GM21526 (cell line): ENCODE measurements at regions not wholly inside any gene's neighbourhood (a gene's known extent, or its start where the extent isn't known, plus 50 kb on each side); places are given as distances from the start of the nearest gene placed in this dataset.
A peak's percentile ranks its signal among the peaks of the same experiment; 100 is the strongest.
"Not testable (repeated sequence)": the region's sequence is repeated elsewhere in the genome, so short reads cannot be mapped to it uniquely, and the experiment has no call there.

Experiments used
- ATAC-seq: cut with Tn5 transposase; IDR thresholded peaks from one replicate; pipeline ENCODE4 v1.9.1; 2021; ENCODE audit warnings: moderate library complexity; ENCODE audit not compliant: unreplicated experiment, low FRiP score

- ATAC-seq, result no peak
Observed at GRCh38 chr10:53029449-53029848, 256.9 kb upstream of the MBL2 start.

DNA sequence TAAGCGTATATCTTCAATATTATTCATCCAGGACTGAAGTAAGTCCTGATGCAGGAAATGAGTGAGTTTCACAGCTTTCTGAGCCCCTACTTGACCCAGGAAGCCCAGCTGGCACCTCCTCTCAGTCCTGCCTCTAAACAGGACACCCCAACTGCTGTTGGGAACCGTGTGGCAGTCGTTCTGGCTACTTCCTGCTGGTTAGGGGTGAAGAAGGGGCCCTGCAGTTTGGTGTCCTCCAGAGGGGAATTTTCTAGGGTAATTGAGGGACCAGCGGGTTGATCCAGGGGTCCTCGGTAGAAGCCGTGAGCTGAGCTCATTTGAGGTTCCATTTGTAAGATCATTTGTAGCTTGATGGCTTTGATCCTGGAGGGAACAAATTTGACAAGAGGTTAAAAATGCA is 253.2 kb upstream of the MBL2 start:
- ATAC-seq, result not testable (repeated sequence)

DNA sequence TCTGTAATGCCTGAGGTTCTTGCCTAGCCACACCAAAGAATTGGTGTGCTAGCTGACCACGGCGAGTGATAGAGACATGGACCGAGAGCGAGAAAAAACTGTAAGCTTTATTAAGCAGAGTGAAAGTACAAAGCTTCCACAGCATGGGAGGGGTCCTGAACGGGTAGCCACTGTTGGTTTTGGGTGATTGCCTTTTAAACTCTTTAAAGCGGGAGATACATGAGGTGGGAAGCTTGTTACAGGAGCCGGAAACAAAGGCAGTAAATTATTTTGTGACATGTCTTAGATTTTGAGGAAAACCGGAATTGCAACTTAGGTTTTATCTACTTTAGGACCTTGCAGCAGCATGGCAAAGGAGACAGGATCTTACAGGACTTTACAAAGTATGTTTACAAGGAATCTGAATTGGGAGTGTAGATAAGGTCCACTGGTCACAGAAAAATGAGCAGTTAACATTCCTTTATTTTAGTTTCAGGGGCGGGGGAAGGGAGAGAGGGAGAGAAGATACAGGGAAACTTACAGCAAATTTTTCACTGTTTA is 252.7 kb upstream of the MBL2 start:
- ATAC-seq, result no peak

DNA sequence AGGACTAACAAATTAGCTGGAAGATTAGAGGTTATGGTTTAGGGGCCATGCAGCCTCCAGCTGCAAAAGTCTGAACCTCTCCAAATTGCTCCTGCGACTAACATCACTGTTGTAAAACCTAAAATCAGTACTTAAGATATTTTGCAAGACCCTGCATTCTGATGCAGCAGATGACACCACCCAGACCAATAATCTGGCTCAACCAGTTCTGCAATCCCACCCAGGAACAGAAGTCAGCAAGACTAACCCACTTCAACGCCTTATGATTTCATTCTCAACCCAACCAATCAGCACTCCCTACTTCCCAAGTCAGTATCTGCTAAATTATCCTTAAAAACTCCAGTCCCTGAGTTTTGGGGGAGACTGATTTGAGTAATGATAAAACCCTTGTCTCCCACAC is 250.8 kb upstream of the MBL2 start:
- no peak for ATAC-seq

GRCh38 chr10:53022611-53023088 is 250.1 kb upstream of the MBL2 start:
- ATAC-seq, result no peak

GRCh38 chr10:53013201-53013810 is 240.7 kb upstream of the MBL2 start:
- ATAC-seq, result peak; percentile 62

DNA sequence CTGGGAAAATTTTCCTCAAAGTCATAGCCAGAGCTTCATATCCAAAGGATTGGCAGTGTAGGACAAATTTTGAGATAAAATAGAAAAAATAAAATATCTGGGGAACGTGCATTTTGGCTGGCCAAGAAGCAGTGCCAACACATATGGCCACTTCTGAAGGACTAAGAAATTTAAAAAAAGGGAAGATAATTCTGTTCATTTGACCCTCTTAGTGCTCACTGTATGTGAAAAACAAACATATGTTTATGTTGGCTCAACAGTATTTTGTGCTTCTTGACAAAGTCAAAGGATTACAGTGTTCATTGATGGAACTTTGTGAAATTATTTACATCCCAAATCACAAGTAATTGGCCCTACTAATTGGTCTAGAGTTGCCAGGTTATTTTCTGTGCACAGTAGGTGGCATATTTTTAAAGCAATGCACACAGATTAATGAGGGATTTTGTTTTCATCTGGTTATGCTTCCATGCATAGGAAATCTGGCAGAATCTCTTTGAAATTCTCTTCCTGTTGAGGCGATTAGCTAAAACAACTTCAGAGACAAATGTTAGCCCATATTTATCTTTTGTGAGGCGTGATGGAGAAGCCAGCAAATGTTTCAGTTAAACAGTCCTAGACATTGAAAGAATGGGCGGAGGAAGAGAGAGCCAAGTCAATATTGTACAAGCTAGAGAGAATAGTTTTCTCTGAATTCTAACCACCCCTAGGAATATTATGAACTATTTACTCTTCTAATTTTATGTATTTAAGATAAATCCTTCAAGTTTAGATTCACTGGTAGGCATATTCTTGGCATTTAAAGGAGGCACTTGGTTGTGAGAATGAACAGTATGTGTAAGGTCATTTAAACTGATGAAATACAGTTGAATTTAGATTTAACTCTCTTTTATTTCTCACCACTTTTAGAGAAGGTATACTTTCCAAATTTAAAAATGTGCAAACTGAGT is 237.7 kb upstream of the MBL2 start:
- no peak for ATAC-seq

GRCh38 chr10:53007527-53007842 is 234.9 kb upstream of the MBL2 start:
- no peak for ATAC-seq

DNA sequence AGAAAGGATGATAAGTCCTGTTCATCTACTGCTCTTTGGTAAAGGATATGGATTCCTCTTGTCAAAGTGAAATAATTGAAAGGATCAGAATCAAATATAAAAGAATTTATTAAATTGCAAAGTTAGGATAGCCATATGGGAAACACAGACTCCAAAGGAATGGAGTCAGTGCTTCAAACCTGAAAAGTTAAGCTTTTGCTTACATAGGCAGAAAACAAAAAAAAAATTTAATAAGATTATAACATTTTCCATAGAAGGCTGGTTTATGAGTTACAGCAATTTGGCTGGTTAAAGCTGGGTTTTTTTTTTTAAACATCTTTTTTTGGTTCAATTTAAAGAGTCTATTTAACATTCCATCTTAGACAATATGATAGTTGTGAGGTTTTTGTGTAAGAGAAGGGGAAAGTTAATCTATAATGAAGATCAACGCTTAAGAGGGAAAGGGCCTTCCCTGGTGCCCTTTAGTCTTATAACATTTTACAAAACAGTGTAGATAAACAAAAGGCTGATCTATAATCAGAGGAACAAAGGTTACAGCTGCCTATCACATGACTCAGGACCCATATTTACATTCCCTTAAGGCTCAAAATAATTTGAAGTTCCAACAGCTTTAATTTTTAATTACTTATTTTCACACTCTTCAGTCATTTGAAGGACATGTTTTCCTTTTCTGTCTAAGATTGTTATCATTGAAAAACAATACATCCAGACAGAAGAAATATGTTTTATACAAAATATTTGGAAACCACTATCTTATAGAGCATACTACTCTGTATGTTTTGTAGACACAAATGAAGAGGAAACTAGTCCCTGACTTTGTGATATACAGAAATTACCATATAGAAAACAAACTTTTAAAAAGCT is 234.3 kb upstream of the MBL2 start:
- ATAC-seq, result no peak

DNA sequence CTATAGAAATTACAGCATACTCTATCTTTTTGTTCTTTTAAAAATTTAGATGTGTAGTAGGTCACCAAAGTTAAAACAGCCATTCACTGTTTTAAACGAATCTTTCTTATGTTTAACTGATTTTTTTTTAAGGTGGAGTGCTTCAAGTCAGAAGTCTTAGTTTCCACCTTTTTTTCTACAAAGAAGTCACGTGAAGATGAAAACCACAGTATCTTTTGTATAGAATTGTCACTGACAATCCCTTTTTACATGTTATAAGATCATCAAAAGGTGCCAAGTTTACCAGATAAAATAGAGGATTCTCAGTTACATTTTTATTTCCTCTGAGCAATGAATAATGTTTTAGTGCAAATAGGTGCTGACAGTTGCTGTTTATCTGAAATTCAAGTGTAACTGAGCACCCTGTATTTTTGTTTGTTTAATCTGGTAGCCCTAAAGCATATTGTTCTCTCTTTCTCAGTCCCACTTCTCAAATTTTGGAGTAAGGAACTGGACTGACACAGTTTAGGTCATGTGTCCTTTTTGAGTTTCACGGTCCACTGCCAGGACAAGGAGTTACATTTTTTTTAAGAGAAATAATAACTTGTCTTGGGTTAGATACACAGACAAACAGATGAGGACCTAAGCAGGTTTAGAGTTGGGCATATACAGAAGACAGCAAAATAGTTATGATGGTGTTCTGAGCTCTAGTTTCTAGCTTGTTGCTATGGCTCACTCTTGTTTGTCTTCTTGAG is 233.2 kb upstream of the MBL2 start:
- no peak for ATAC-seq

DNA sequence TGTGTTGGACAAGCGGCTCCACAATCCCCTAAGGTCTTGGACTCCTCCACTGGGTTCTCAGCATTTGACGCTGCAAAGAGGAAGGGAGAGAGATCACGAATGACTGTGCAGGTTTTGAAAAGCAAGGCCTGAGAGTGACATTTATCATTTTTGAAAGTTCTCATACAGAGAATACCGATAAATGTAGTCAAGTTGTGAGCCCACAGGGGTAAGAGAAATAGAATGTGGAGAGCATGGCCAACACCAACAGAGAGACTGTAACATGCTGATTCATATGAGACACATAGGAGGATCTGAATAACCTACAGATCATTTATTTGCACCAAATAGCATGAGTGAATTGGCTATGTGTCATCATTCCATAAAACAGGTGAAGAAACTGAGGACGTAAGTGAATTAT is 230.5 kb upstream of the MBL2 start:
- ATAC-seq, result peak; percentile 51

- ATAC-seq, result no peak
Observed at GRCh38 chr10:52999681-53000080, 227.1 kb upstream of the MBL2 start.

GRCh38 chr10:52999258-52999657 is 226.7 kb upstream of the MBL2 start:
- no peak for ATAC-seq

DNA sequence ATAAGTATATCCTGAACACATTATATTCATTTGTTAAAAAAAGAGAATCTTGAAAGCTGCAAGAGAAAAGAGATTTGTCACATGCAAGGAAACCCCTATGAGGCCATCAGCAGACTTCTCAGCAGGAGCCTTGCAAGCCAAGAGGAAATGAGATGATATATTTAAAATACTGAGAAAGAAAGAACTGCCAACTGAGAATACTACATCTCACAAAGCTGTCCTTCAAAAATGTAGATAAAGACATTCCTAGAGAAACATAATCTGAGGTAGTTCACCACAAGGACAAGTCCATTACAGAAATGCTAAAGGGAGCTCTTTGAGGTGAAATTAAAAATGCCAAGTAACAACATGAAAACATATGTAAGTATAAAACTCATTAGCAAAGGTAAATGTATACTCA is 224.4 kb upstream of the MBL2 start:
- no peak for ATAC-seq

GRCh38 chr10:52994370-52994769 is 221.8 kb upstream of the MBL2 start:
- no peak for ATAC-seq

GRCh38 chr10:52993109-52993508 is 220.5 kb upstream of the MBL2 start:
- no peak for ATAC-seq

- ATAC-seq, result no peak
Observed at GRCh38 chr10:52992567-52992966, 220.0 kb upstream of the MBL2 start.

- no peak for ATAC-seq
Observed at GRCh38 chr10:52988923-52989322, 216.3 kb upstream of the MBL2 start.

DNA sequence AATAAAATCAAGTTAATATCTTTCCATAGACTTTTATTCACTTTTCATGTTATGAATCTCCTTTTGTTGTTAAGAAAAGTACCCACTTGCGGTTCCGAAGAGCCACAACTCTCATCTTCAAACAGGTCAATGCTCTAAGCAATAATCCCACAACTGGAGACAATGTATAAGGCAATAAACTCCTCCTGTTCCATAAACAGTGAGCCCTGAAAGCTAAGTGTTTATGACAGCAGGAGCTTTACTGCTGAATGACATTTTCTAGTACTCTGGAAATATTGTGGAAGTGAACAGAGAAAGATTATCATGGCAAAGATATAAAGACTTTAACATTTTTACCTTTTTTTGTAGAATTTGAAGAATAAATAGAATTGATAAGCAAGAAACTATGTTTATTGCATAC is 213.5 kb upstream of the MBL2 start:
- no peak for ATAC-seq

DNA sequence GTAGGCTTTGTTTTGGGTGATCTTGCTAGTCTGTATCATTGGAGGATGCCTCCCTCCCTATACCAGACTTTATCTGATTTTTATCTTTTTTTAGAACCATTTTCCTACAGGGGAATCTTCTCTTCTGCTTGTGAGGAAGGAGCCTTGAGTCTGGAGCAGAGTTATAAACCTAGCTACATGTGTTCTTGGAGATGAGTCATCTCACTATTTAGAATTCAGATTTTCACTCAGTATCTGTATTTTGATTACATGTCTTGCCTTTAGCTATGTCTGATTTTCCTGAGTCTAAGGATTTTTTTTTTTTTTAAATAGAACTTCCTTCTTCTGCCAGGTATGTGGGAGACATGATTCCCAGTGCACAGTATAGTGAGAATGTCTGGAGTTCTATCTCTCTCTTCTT is 211.6 kb upstream of the MBL2 start:
- no peak for ATAC-seq
